ENCODE measurements at regions not wholly inside any gene's neighbourhood (a gene's known extent, or its start where the extent isn't known, plus 50 kb on each side); places are given as distances from the start of the nearest gene placed in this dataset.

DNA sequence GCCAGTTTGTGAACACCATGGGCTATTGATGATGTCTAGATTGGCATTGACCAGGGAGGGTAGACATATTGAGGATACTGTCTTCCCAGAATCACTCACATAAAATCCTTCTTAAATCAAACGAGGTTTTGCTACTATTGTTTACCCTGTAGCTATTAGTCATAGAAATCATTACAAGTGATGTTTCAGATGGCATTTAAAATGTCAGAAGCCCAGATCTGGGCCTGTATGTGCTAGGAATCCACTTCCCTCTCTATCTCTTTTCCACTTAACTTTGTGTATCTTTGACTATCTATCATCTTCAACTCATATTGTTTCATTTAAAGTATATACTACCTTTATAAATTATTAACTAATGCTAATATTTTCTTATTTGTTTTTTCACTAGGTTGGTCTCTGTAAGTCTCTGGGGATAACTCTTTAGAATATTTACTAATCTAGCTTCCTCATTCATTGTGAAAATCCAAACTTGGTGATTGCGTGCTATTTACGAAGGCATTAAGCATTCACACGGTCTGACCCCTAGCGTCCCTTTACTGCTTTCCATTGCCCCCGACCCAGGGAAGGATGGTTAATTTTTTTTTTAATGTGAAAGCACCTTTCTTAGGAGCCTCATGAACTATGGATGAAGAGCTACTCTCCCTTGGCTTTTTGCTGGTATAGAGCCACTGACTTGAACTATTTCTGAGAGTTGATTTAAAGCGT is 281.8 kb downstream of the GPATCH2 start:
- Mint-ChIP-seq H3K36me3 (ENCODE audit: unreplicated experiment) (no peaks in the 10 kb centered on the region), H3K4me3 (ENCODE audit: unreplicated experiment) (no peak overlapping the region), H3K27ac (ENCODE audit: unreplicated experiment) (no peak overlapping the region), H3K9me3 (ENCODE audit: unreplicated experiment) (no peaks in the 10 kb centered on the region), H3K4me1 (ENCODE audit: unreplicated experiment) (no peaks in the 10 kb centered on the region), H3K27me3 (ENCODE audit: unreplicated experiment) (peaks cover 9% of the 10 kb centered on the region)
- TF ChIP-seq, protein P1, sequence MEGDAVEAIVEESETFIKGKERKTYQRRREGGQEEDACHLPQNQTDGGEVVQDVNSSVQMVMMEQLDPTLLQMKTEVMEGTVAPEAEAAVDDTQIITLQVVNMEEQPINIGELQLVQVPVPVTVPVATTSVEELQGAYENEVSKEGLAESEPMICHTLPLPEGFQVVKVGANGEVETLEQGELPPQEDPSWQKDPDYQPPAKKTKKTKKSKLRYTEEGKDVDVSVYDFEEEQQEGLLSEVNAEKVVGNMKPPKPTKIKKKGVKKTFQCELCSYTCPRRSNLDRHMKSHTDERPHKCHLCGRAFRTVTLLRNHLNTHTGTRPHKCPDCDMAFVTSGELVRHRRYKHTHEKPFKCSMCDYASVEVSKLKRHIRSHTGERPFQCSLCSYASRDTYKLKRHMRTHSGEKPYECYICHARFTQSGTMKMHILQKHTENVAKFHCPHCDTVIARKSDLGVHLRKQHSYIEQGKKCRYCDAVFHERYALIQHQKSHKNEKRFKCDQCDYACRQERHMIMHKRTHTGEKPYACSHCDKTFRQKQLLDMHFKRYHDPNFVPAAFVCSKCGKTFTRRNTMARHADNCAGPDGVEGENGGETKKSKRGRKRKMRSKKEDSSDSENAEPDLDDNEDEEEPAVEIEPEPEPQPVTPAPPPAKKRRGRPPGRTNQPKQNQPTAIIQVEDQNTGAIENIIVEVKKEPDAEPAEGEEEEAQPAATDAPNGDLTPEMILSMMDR (IDR thresholded peaks at IDR 0.05): no peak
- no peak for DNase-seq (ENCODE audit: extremely low spot score, unreplicated experiment)

DNA sequence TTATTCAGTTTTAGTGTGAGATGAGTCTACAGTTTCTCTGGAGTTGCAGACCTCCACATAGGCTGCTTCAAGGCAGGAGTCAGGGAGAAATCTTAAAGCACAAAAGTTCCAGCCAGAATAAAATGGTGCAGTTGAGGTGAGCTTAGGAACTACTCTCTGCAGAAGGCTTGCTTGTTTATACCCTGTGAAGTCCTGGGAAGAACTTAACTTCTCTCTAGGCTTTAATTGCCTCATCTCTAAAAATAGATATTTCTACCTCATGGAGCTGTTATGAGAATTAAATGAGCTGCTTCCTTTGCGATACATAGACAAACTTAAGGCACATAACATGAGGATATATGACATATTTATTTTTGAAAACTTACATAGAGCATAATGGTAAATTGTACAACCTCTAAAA is 286.2 kb downstream of the GPATCH2 start:
- DNase-seq (ENCODE audit: extremely low spot score, unreplicated experiment): no peak
- Mint-ChIP-seq H3K4me3 (ENCODE audit: unreplicated experiment) (no peak overlapping the region), H3K9me3 (ENCODE audit: unreplicated experiment) (no peaks in the 10 kb centered on the region), H3K27ac (ENCODE audit: unreplicated experiment) (no peak overlapping the region), H3K27me3 (ENCODE audit: unreplicated experiment) (peaks cover 5% of the 10 kb centered on the region), H3K4me1 (ENCODE audit: unreplicated experiment) (no peaks in the 10 kb centered on the region), H3K36me3 (ENCODE audit: unreplicated experiment) (no peaks in the 10 kb centered on the region)
- TF ChIP-seq, protein P1 (IDR thresholded peaks at IDR 0.05): no peak

- H3K27me3 Mint-ChIP-seq (ENCODE audit: unreplicated experiment): peaks cover 5% of the 10 kb centered on the region
- TF ChIP-seq, protein P1 (IDR thresholded peaks at IDR 0.05): no peak
- no peaks in the 10 kb centered on the region for H3K36me3 Mint-ChIP-seq (ENCODE audit: unreplicated experiment)
- no peaks in the 10 kb centered on the region for H3K4me1 Mint-ChIP-seq (ENCODE audit: unreplicated experiment)
- H3K27ac Mint-ChIP-seq (ENCODE audit: unreplicated experiment): no peak overlapping the region
- no peak overlapping the region for H3K4me3 Mint-ChIP-seq (ENCODE audit: unreplicated experiment)
- no peaks in the 10 kb centered on the region for H3K9me3 Mint-ChIP-seq (ENCODE audit: unreplicated experiment)
- DNase-seq (ENCODE audit: extremely low spot score, unreplicated experiment): no peak
Observed at GRCh38 chr1:217343907-217344306, 287.0 kb downstream of the GPATCH2 start.

GRCh38 chr1:217342105-217342504 is 288.8 kb downstream of the GPATCH2 start:
- TF ChIP-seq, protein P1 (IDR thresholded peaks at IDR 0.05): no peak
- no peak for DNase-seq (ENCODE audit: extremely low spot score, unreplicated experiment)
- H3K9me3 Mint-ChIP-seq (ENCODE audit: unreplicated experiment): no peaks in the 10 kb centered on the region
- no peak overlapping the region for H3K4me3 Mint-ChIP-seq (ENCODE audit: unreplicated experiment)
- H3K27ac Mint-ChIP-seq (ENCODE audit: unreplicated experiment): no peak overlapping the region
- no peaks in the 10 kb centered on the region for H3K4me1 Mint-ChIP-seq (ENCODE audit: unreplicated experiment)
- peaks cover 3% of the 10 kb centered on the region for H3K27me3 Mint-ChIP-seq (ENCODE audit: unreplicated experiment)
- H3K36me3 Mint-ChIP-seq (ENCODE audit: unreplicated experiment): no peaks in the 10 kb centered on the region

- DNase-seq (ENCODE audit: extremely low spot score, unreplicated experiment): no peak
- TF ChIP-seq, protein P1 (IDR thresholded peaks at IDR 0.05): no peak
- Mint-ChIP-seq H3K4me3 (ENCODE audit: unreplicated experiment) (no peak overlapping the region), H3K36me3 (ENCODE audit: unreplicated experiment) (no peaks in the 10 kb centered on the region), H3K27ac (ENCODE audit: unreplicated experiment) (no peak overlapping the region), H3K4me1 (ENCODE audit: unreplicated experiment) (no peaks in the 10 kb centered on the region), H3K9me3 (ENCODE audit: unreplicated experiment) (no peaks in the 10 kb centered on the region), H3K27me3 (ENCODE audit: unreplicated experiment) (no peaks in the 10 kb centered on the region)
Observed at GRCh38 chr1:217336724-217337123, 294.2 kb downstream of the GPATCH2 start.

All from osteocyte (in vitro differentiated cells).